ENCODE measurements at regions not wholly inside any gene's neighbourhood (a gene's known extent, or its start where the extent isn't known, plus 50 kb on each side); places are given as distances from the start of the nearest gene placed in this dataset.

DNA sequence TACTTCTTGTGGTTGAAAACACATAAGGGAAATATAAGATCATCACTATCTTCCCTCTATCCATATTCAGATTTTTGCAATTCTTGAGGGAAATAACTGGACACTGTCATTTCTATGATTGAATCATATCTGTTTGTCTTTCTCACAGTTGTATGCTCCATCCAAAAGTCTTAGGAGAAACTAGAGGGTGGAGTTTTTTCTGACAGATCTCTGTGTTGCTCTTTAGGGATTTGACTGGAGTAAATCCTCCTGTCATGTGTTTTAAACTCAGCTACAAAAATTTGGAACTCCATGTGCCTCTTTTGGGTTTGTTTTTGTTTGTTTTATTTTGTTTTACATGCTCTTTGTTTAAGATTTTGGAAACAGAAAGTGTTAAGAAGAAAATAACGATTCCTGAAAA, 136.5 kb downstream of the SPATA18 start:
- intact Hi-C loops (cut with DNase I), result no loop called here
- no peaks in the 10 kb centered on the region for H3K27me3 ChIP-seq
- TF ChIP-seq, protein P1, sequence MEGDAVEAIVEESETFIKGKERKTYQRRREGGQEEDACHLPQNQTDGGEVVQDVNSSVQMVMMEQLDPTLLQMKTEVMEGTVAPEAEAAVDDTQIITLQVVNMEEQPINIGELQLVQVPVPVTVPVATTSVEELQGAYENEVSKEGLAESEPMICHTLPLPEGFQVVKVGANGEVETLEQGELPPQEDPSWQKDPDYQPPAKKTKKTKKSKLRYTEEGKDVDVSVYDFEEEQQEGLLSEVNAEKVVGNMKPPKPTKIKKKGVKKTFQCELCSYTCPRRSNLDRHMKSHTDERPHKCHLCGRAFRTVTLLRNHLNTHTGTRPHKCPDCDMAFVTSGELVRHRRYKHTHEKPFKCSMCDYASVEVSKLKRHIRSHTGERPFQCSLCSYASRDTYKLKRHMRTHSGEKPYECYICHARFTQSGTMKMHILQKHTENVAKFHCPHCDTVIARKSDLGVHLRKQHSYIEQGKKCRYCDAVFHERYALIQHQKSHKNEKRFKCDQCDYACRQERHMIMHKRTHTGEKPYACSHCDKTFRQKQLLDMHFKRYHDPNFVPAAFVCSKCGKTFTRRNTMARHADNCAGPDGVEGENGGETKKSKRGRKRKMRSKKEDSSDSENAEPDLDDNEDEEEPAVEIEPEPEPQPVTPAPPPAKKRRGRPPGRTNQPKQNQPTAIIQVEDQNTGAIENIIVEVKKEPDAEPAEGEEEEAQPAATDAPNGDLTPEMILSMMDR (IDR thresholded peaks at IDR 0.05), result no peak
- TF ChIP-seq POLR2A (IDR thresholded peaks at IDR 0.05), result no peak
- TF ChIP-seq EP300 (IDR thresholded peaks at IDR 0.05), result no peak
- no peak for TF ChIP-seq POLR2AphosphoS5 (IDR thresholded peaks at IDR 0.05)
- no peak for DNase-seq
- no peaks in the 10 kb centered on the region for H3K36me3 ChIP-seq
- WGBS, 2 donors, result 43 to 53% methylated on average over 1 of the region's 1 CpG
- no peak overlapping the region for H3K4me3 ChIP-seq
- peaks cover 0 to 30% (median 12%) of the 10 kb centered on the region in 4 donors for H3K4me1 ChIP-seq
- H3K9me3 ChIP-seq, result no peaks in the 10 kb centered on the region
- H3K27ac ChIP-seq, result no peak overlapping the region

DNA sequence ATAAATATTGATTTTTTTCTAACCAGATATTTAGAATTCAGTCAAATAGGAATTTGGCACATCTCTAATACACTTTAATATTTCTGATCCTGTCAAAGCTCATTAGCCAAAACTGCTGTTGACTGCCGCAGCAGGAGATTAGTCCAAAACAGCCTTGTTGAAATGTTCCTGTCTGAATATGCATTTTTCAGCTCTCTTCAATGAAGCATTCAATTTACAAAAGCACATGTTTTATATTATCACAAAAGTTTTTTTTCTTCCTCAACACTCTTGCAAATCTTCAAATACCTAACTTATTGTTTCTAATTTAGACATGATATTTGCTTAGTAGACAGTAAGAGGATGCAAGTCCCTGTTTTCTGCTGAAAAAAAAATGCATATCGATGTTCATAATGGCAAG, 140.9 kb downstream of the SPATA18 start:
- H3K27me3 ChIP-seq, result no peaks in the 10 kb centered on the region
- DNase-seq, result no peak
- intact Hi-C loops (cut with DNase I), result no loop called here
- no peak for TF ChIP-seq POLR2A (IDR thresholded peaks at IDR 0.05)
- TF ChIP-seq, protein P1 (IDR thresholded peaks at IDR 0.05), result no peak
- H3K4me3 ChIP-seq, result no peak overlapping the region
- no peaks in the 10 kb centered on the region for H3K9me3 ChIP-seq
- no peaks in the 10 kb centered on the region for H3K36me3 ChIP-seq
- WGBS, 2 donors, result 73 to 86% methylated on average over 2 of the region's 2 CpGs
- H3K4me1 ChIP-seq, result peaks cover 0 to 17% (median 3%) of the 10 kb centered on the region in 4 donors
- no peak overlapping the region for H3K27ac ChIP-seq

DNA sequence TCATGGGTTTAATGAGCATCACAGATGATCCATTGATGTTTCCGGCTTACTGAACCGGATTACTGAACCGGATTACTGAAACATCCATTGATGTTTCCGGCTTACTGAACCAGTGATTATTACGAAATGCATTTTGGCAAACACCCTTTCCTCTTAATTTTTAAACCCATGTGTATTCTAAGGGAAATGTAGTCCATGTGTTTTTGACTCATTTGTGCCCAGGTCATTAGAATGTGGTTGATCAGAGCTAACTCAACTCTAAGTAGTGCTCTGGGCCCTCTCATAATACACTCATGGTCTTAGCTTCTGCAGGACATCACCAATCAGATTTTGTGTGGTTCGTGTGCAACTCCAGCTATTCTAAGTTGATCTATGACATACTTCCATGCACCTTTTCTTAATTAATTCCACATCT, 141.6 kb downstream of the SPATA18 start:
- intact Hi-C loops (cut with DNase I), result no loop called here
- H3K36me3 ChIP-seq, result no peaks in the 10 kb centered on the region
- no peak overlapping the region for H3K27ac ChIP-seq
- H3K9me3 ChIP-seq, result no peaks in the 10 kb centered on the region
- TF ChIP-seq, protein P1 (IDR thresholded peaks at IDR 0.05), result no peak
- no peak for TF ChIP-seq POLR2A (IDR thresholded peaks at IDR 0.05)
- TF ChIP-seq EP300 (IDR thresholded peaks at IDR 0.05), result no peak
- TF ChIP-seq POLR2AphosphoS5 (IDR thresholded peaks at IDR 0.05), result no peak
- H3K4me1 ChIP-seq, result peaks cover 0 to 17% (median 5%) of the 10 kb centered on the region in 4 donors
- WGBS, 2 donors, result 63 to 78% methylated on average over 6 of the region's 6 CpGs
- DNase-seq, result no peak
- no peak overlapping the region for H3K4me3 ChIP-seq
- no peaks in the 10 kb centered on the region for H3K27me3 ChIP-seq

DNA sequence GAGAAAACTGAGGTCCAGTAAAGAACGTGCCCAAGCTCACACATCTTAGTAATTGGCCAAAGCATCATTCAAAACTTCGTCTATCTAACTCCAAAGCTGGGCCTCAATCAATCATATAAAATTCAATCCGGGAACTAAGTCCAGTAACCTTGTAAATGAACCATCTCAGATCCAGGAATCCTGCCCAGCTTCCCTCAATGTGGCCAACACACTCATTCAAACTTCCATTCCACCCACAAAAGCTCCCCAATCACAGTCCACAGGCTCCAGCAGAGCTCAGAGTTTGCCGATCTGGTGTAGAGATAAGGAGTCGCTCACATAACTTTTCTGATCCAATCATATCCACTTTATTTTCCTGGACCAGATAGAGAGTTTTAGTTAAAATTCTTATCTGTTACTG, 144.8 kb downstream of the SPATA18 start:
- 81 to 87% methylated on average over 5 of the region's 5 CpGs for WGBS, 2 donors
- Histone ChIP-seq H3K27me3 (no peaks in the 10 kb centered on the region), H3K27ac (no peak overlapping the region), H3K4me1 (peaks cover 0 to 18% (median 9%) of the 10 kb centered on the region in 4 donors), H3K9me3 (no peaks in the 10 kb centered on the region), H3K4me3 (no peak overlapping the region), H3K36me3 (no peaks in the 10 kb centered on the region)
- DNase-seq, result no peak
- TF ChIP-seq POLR2AphosphoS5 (IDR thresholded peaks at IDR 0.05) (no peak), POLR2A (IDR thresholded peaks at IDR 0.05) (no peak), EP300 (IDR thresholded peaks at IDR 0.05) (no peak)
- TF ChIP-seq, protein P1 (IDR thresholded peaks at IDR 0.05), result no peak
- intact Hi-C loops (cut with DNase I), result no loop called here

DNA sequence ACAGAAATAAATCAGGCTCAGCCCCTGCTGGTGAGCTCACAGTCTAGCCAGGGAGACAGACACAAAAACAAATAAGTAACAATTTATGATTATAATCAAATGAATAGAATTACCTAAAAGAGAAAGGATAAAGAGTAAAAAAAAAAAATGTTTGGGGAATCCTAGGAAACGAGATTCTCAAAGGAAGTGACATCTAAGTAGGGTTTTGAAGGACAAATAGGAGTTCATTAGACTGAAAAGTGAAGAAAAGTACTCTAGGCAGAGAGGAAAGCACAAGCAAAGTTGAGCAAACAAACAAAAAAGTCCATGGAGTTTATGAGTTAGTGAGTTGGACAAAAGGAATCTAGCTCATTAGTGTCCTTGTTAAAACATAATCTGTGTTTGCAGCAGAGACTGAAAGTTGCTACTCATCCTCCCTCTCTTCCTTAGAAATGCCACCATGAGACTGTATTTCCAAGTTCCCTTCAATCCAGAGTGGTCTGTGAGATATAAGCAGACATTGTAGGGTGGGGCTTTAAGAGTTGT, 145.6 kb downstream of the SPATA18 start:
- peaks cover 0 to 18% (median 9%) of the 10 kb centered on the region in 4 donors for H3K4me1 ChIP-seq
- 20 to 60% methylated on average over 1 of the region's 1 CpG for WGBS, 2 donors
- DNase-seq, result no peak
- intact Hi-C loops (cut with DNase I), result no loop called here
- TF ChIP-seq POLR2A (IDR thresholded peaks at IDR 0.05) (no peak), POLR2AphosphoS5 (IDR thresholded peaks at IDR 0.05) (no peak), EP300 (IDR thresholded peaks at IDR 0.05) (no peak)
- TF ChIP-seq, protein P1 (IDR thresholded peaks at IDR 0.05), result no peak
- H3K27ac ChIP-seq, result no peak overlapping the region
- no peak overlapping the region for H3K4me3 ChIP-seq
- no peaks in the 10 kb centered on the region for H3K27me3 ChIP-seq
- no peaks in the 10 kb centered on the region for H3K36me3 ChIP-seq
- no peaks in the 10 kb centered on the region for H3K9me3 ChIP-seq
